NCI-H128 (cell line): ENCODE measurements at regions not wholly inside any gene's neighbourhood (a gene's known extent, or its start where the extent isn't known, plus 50 kb on each side); places are given as distances from the start of the nearest gene placed in this dataset.

Experiments
- DNase-seq: peaks from one replicate; lab custom pipeline; 2025; ENCODE audit not compliant: unreplicated experiment; lab: John Stamatoyannopoulos, UW

- no peak for DNase-seq
Measured at GRCh38 chr3:40979962-40980361, 219.3 kb upstream of the CTNNB1 start.

- no peak for DNase-seq
Measured at GRCh38 chr3:40980467-40980866, 218.8 kb upstream of the CTNNB1 start.

- DNase-seq, result no peak
Measured at GRCh38 chr3:40985195-40985594, 214.1 kb upstream of the CTNNB1 start.

- DNase-seq, result no peak
Measured at GRCh38 chr3:40988468-40988867, 210.8 kb upstream of the CTNNB1 start.

- no peak for DNase-seq
Measured at GRCh38 chr3:40989141-40990061, 209.9 kb upstream of the CTNNB1 start.

GRCh38 chr3:40990062-40990456 lies 209.2 kb upstream of the CTNNB1 start:
- DNase-seq, result no peak

- no peak for DNase-seq
Measured at GRCh38 chr3:40992023-40992422, 207.3 kb upstream of the CTNNB1 start.

- DNase-seq, result no peak
Measured at GRCh38 chr3:40994611-40995010, 204.7 kb upstream of the CTNNB1 start.

GRCh38 chr3:40995271-40995670 lies 204.0 kb upstream of the CTNNB1 start:
- no peak for DNase-seq

GRCh38 chr3:40996382-40996781 lies 202.9 kb upstream of the CTNNB1 start:
- DNase-seq, result no peak

GRCh38 chr3:40996827-40997710 lies 202.2 kb upstream of the CTNNB1 start:
- no peak for DNase-seq

GRCh38 chr3:40997711-40998519 lies 201.4 kb upstream of the CTNNB1 start:
- no peak for DNase-seq

GRCh38 chr3:40999682-41000081 lies 199.6 kb upstream of the CTNNB1 start:
- DNase-seq, result no peak

- DNase-seq, result no peak
Measured at GRCh38 chr3:41000471-41000870, 198.8 kb upstream of the CTNNB1 start.

- DNase-seq, result no peak
Measured at GRCh38 chr3:41001556-41001955, 197.7 kb upstream of the CTNNB1 start.

- DNase-seq, result no peak
Measured at GRCh38 chr3:41002104-41002503, 197.2 kb upstream of the CTNNB1 start.

GRCh38 chr3:41007399-41007798 lies 191.9 kb upstream of the CTNNB1 start:
- no peak for DNase-seq

- no peak for DNase-seq
Measured at GRCh38 chr3:41011854-41012253, 187.5 kb upstream of the CTNNB1 start.

GRCh38 chr3:41018855-41019254 lies 180.4 kb upstream of the CTNNB1 start:
- DNase-seq, result no peak

- DNase-seq, result no peak
Measured at GRCh38 chr3:41024031-41024836, 175.1 kb upstream of the CTNNB1 start.
